ENCODE measurements at regions not wholly inside any gene's neighbourhood (a gene's known extent, or its start where the extent isn't known, plus 50 kb on each side); places are given as distances from the start of the nearest gene placed in this dataset.
"Not testable (repeated sequence)": the region's sequence is repeated elsewhere in the genome, so short reads cannot be mapped to it uniquely, and the experiment has no call there.

- no peak for DNase-seq
- no peak overlapping the region for H3K27ac ChIP-seq
- no peaks in the 10 kb centered on the region for H3K4me1 ChIP-seq
- intact Hi-C loops (cut with DNase I; ENCODE audit: low total_unique reads) (no loop called here), in situ Hi-C loops (cut with MboI; ENCODE audit: low pct_ligation_motif_present in 1 of 4, low pct_unique_long_range_greater_than_20kb in 1 of 4, low sequenced_read_pairs in 3 of 4) (no loop called here)
- no peak for TF ChIP-seq CTCF (IDR thresholded peaks at IDR 0.05)
- no peak for TF ChIP-seq EP300 (IDR thresholded peaks at IDR 0.05; ENCODE audit: low read depth)
- no peak for TF ChIP-seq POLR2A (IDR thresholded peaks at IDR 0.05)
- no peak for TF ChIP-seq POLR2AphosphoS5 (IDR thresholded peaks at IDR 0.05)
- H3K9me3 ChIP-seq: peaks cover 7 to 12% of the 10 kb centered on the region in 2 donors
- H3K36me3 ChIP-seq: no peaks in the 10 kb centered on the region
- H3K4me3 ChIP-seq: no peak overlapping the region
- H3K27me3 ChIP-seq: no peaks in the 10 kb centered on the region
- WGBS, 2 donors (ENCODE audit: low coverage in 1 of 2): 47 to 65% methylated on average over 3 of the region's 3 CpGs
These were observed 729.3 kb upstream of the NOVA1 start for GRCh38 chr14:27327095-27327494.

- Histone ChIP-seq H3K4me3 (no peak overlapping the region), H3K27ac (no peak overlapping the region), H3K36me3 (no peaks in the 10 kb centered on the region), H3K4me1 (no peaks in the 10 kb centered on the region), H3K9me3 (no peaks in the 10 kb centered on the region), H3K27me3 (no peaks in the 10 kb centered on the region)
- in situ Hi-C loops (cut with MboI; ENCODE audit: low pct_ligation_motif_present in 1 of 4, low pct_unique_long_range_greater_than_20kb in 1 of 4, low sequenced_read_pairs in 3 of 4) (no loop called here), intact Hi-C loops (cut with DNase I; ENCODE audit: low total_unique reads) (no loop called here)
- 46 to 53% methylated on average over 2 of the region's 2 CpGs for WGBS, 2 donors (ENCODE audit: low coverage in 1 of 2)
- DNase-seq: no peak
- TF ChIP-seq POLR2A (IDR thresholded peaks at IDR 0.05): no peak
- no peak for TF ChIP-seq EP300 (IDR thresholded peaks at IDR 0.05; ENCODE audit: low read depth)
- TF ChIP-seq CTCF (IDR thresholded peaks at IDR 0.05): no peak
- TF ChIP-seq POLR2AphosphoS5 (IDR thresholded peaks at IDR 0.05): no peak
These were observed 740.2 kb upstream of the NOVA1 start for GRCh38 chr14:27338012-27338411.

GRCh38 chr14:27363036-27363435 is 765.2 kb upstream of the NOVA1 start:
- H3K27ac ChIP-seq; H3K9me3 ChIP-seq; intact Hi-C loops (cut with DNase I; ENCODE audit: low total_unique reads); H3K4me1 ChIP-seq; H3K4me3 ChIP-seq; H3K36me3 ChIP-seq; H3K27me3 ChIP-seq; DNase-seq; in situ Hi-C loops (cut with MboI; ENCODE audit: low pct_ligation_motif_present in 1 of 4, low pct_unique_long_range_greater_than_20kb in 1 of 4, low sequenced_read_pairs in 3 of 4): not testable (repeated sequence)
- 73 to 79% methylated on average over 4 to 8 of the region's 8 CpGs for WGBS, 2 donors (ENCODE audit: low coverage in 1 of 2)

GRCh38 chr14:27366596-27366995 is 768.8 kb upstream of the NOVA1 start:
- H3K9me3 ChIP-seq: no peaks in the 10 kb centered on the region
- no peaks in the 10 kb centered on the region for H3K27me3 ChIP-seq
- WGBS, 2 donors (ENCODE audit: low coverage in 1 of 2): 87 to 89% methylated on average over 5 of the region's 5 CpGs
- intact Hi-C loops (cut with DNase I; ENCODE audit: low total_unique reads): no loop called here
- no peaks in the 10 kb centered on the region for H3K36me3 ChIP-seq
- no peaks in the 10 kb centered on the region for H3K4me1 ChIP-seq
- TF ChIP-seq CTCF (IDR thresholded peaks at IDR 0.05) (no peak), POLR2AphosphoS5 (IDR thresholded peaks at IDR 0.05) (no peak), POLR2A (IDR thresholded peaks at IDR 0.05) (no peak), EP300 (IDR thresholded peaks at IDR 0.05; ENCODE audit: low read depth) (no peak)
- in situ Hi-C loops (cut with MboI; ENCODE audit: low pct_ligation_motif_present in 1 of 4, low pct_unique_long_range_greater_than_20kb in 1 of 4, low sequenced_read_pairs in 3 of 4): no loop called here
- DNase-seq: no peak
- H3K27ac ChIP-seq: no peak overlapping the region
- H3K4me3 ChIP-seq: no peak overlapping the region

GRCh38 chr14:27367345-27367744 is 769.5 kb upstream of the NOVA1 start:
- H3K27ac ChIP-seq: no peak overlapping the region
- 92 to 100% methylated on average over 1 of the region's 1 CpG for WGBS, 2 donors (ENCODE audit: low coverage in 1 of 2)
- no peaks in the 10 kb centered on the region for H3K4me1 ChIP-seq
- no peaks in the 10 kb centered on the region for H3K36me3 ChIP-seq
- no peaks in the 10 kb centered on the region for H3K27me3 ChIP-seq
- no peak for DNase-seq
- H3K9me3 ChIP-seq: no peaks in the 10 kb centered on the region
- H3K4me3 ChIP-seq: no peak overlapping the region
- in situ Hi-C loops (cut with MboI; ENCODE audit: low pct_ligation_motif_present in 1 of 4, low pct_unique_long_range_greater_than_20kb in 1 of 4, low sequenced_read_pairs in 3 of 4): no loop called here
- intact Hi-C loops (cut with DNase I; ENCODE audit: low total_unique reads): no loop called here
- TF ChIP-seq EP300 (IDR thresholded peaks at IDR 0.05; ENCODE audit: low read depth): no peak
- no peak for TF ChIP-seq POLR2A (IDR thresholded peaks at IDR 0.05)
- no peak for TF ChIP-seq CTCF (IDR thresholded peaks at IDR 0.05)
- no peak for TF ChIP-seq POLR2AphosphoS5 (IDR thresholded peaks at IDR 0.05)
